GM08714 (cell line): ENCODE measurements at regions not wholly inside any gene's neighbourhood (a gene's known extent, or its start where the extent isn't known, plus 50 kb on each side); places are given as distances from the start of the nearest gene placed in this dataset.
"Not testable (repeated sequence)": the region's sequence is repeated elsewhere in the genome, so short reads cannot be mapped to it uniquely, and the experiment has no call there.

Source experiments
- H3K4me3 ChIP-seq: fragments of 200-500 bp; sonication (Bioruptor generic); 2 replicates; pipeline ENCODE4 v1.5.1; 2014; ENCODE audit warnings: mild to moderate bottlenecking, low read length, inconsistent platforms
- ZNF274 ChIP-seq: IDR thresholded peaks from 2 replicates; pipeline ENCODE4 v1.6.1; 2012; ENCODE audit warnings: mild to moderate bottlenecking, low read depth, low read length

DNA sequence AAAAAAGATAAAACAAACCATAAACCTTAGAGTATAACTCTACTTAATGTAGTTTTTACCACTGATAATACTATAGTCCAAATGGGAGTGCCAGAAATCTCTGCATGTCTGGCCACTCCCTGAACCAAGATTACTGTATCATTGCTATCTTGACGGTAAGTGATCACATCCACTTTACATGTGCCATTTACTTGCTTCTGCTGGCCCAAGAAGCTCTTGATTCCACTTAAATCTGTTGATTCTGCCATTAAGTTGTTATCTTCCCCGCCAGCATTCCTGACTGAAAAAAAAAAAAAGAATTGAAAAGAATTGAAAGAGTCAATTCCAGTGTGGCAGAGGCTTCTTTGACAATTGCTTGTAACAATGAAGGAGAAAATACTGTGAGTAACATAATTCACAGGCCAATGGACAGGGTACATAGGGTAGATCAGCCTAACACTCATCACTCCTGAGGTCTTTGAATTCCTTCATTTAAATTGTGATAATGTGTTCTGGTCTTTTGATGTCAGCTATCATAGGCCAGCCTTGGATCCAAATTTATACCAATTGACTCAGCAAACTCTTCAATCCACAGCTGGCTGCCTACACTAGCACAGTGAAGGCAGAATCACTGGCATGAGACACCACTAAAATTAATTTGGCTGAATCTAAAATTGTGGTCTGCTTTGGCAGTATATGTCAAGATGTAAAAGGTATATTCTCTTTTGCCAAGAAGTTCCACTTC is 665.2 kb upstream of the FLRT2 start:
- no peak for TF ChIP-seq ZNF274
- no peak overlapping the region for H3K4me3 ChIP-seq

DNA sequence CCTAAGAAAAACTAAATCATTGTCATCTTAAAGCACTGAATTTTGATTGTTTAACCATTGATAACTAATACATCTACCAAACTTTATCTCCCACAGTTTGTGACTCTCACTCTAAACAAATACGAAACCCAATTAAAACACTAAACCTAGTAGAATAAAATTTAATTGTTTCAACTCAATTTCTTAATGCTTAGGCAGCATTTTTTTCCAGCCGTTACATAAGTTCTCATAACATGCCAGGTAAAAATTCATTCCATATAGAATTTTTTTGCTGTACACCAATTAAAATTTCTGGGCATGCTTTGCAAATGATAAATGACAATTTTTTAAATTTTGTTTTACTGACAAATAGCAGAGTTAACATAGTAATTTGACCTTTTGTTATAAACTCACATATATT is 658.2 kb upstream of the FLRT2 start:
- H3K4me3 ChIP-seq = no peak overlapping the region
- TF ChIP-seq ZNF274 = no peak

GRCh38 chr14:84874436-84874835 is 655.5 kb upstream of the FLRT2 start:
- TF ChIP-seq ZNF274 = no peak

GRCh38 chr14:84877061-84877460 is 652.9 kb upstream of the FLRT2 start:
- no peak overlapping the region for H3K4me3 ChIP-seq
- no peak for TF ChIP-seq ZNF274

More at GRCh38 chr14:84874436-84874835, 655.5 kb upstream of the FLRT2 start:
- H3K4me3 ChIP-seq = no peak overlapping the region

- TF ChIP-seq ZNF274 = no peak
These were observed 647.1 kb upstream of the FLRT2 start for GRCh38 chr14:84882830-84883229.

GRCh38 chr14:84885061-84885460 is 644.9 kb upstream of the FLRT2 start:
- no peak overlapping the region for H3K4me3 ChIP-seq
- no peak for TF ChIP-seq ZNF274

More at GRCh38 chr14:84882830-84883229, 647.1 kb upstream of the FLRT2 start:
- no peak overlapping the region for H3K4me3 ChIP-seq

DNA sequence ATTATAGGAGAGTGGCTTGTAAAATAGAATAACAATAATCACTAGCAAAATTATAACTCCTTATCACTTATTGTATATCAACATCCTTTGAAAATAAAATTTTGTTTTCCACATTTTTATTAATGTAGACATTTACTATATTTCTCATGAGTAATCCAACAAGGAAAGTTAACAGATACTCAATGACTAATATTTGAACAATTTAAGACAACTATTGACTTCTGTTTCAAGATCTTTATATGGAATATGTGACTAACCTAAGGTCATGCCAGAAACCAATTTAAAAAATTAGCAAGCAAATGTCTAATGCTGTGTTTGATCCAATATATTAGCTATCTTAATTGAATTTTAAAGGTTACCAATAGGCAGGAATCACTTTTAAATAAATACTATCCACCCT is 638.5 kb upstream of the FLRT2 start:
- no peak overlapping the region for H3K4me3 ChIP-seq
- TF ChIP-seq ZNF274 = no peak

DNA sequence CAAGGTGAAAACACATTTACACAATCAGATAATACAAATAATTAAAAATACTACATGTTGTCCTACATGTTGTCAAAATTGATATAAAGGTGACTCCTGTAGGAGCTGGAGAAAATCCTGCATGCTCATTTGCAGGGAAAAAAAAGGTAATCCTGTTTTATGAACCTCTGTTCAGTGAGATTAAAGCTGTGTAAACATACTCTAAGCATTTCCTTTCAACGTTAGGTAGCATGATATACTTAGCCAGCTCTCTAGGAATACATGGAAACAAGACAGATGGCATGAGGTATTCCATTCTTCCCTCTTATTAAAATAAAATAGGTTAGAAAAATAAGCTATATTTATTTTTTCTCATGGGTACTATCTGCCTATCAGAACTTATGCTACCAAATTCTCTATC is 635.7 kb upstream of the FLRT2 start:
- H3K4me3 ChIP-seq = no peak overlapping the region
- no peak for TF ChIP-seq ZNF274

- no peak overlapping the region for H3K4me3 ChIP-seq
- TF ChIP-seq ZNF274 = no peak
These were observed 607.6 kb upstream of the FLRT2 start for GRCh38 chr14:84922370-84922769.

- H3K4me3 ChIP-seq = no peak overlapping the region
- TF ChIP-seq ZNF274 = no peak
These were observed 603.3 kb upstream of the FLRT2 start for GRCh38 chr14:84926656-84927055.

GRCh38 chr14:84927096-84927827 is 602.7 kb upstream of the FLRT2 start:
- H3K4me3 ChIP-seq = no peak overlapping the region
- no peak for TF ChIP-seq ZNF274

- TF ChIP-seq ZNF274 = no peak
- H3K4me3 ChIP-seq = no peak overlapping the region
These were observed 600.9 kb upstream of the FLRT2 start for GRCh38 chr14:84929086-84929485.

GRCh38 chr14:84929834-84930233 is 600.1 kb upstream of the FLRT2 start:
- no peak overlapping the region for H3K4me3 ChIP-seq
- TF ChIP-seq ZNF274 = no peak

DNA sequence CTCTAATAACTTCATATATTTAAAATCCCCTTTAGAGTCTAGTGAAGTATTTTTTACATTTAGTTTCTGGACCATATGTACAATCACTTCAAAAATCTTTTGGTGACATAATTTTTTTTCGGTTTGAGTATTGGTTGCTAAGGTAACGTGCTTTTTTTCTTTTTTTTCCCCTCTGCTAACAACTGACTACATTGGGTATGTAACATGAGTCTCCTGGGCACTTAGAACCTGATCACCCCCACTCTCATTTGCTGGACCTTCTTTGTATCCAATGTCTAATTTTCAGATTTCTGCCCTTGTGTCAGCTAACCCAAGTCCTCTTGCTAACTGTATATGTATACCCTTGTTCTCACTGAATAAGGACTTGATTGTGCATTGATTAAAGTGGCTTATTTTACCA is 592.9 kb upstream of the FLRT2 start:
- TF ChIP-seq ZNF274 = no peak
- no peak overlapping the region for H3K4me3 ChIP-seq

- no peak for TF ChIP-seq ZNF274
- H3K4me3 ChIP-seq = no peak overlapping the region
These were observed 592.5 kb upstream of the FLRT2 start for GRCh38 chr14:84937449-84937848.

- not testable (repeated sequence) for H3K4me3 ChIP-seq
These were observed 585.0 kb upstream of the FLRT2 start for GRCh38 chr14:84944901-84945300.
